ENCODE measurements at regions not wholly inside any gene's neighbourhood (a gene's known extent, or its start where the extent isn't known, plus 50 kb on each side); places are given as distances from the start of the nearest gene placed in this dataset.

DNA sequence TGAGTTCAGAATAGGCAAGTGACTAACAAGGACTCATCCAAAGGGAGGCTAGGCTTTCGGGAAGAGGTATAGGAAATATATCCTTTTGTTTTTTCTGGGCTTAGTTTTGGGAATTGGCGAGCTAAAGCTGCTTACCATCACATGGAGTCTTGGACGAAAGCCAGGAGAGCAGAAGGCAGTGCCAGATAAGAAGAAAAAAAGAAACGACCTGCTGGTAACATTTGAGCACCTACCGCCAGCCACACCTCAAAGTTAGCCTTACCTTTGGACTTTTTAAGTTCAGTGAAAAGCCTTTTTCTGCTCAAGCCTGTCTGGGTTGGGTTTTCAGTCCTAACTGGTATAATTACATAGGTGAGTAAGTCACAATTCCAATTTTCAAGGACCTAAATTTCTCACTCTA is 85.1 kb upstream of the LCORL start:
- TF ChIP-seq EP300 (IDR thresholded peaks at IDR 0.05; ENCODE audit: low read depth) (no peak), CTCF (IDR thresholded peaks at IDR 0.05) (no peak), POLR2A (IDR thresholded peaks at IDR 0.05) (no peak), POLR2AphosphoS5 (IDR thresholded peaks at IDR 0.05) (peak in 1 of 3 donors; percentile 22)

Data from transverse colon (tissue), 4 donors.